GM18499 (cell line): ENCODE measurements at regions not wholly inside any gene's neighbourhood (a gene's known extent, or its start where the extent isn't known, plus 50 kb on each side); places are given as distances from the start of the nearest gene placed in this dataset.

Experiments used
- ATAC-seq: cut with Tn5 transposase; IDR thresholded peaks from one replicate; pipeline ENCODE4 v1.9.1; 2021; ENCODE audit warnings: moderate number of reproducible peaks; ENCODE audit not compliant: insufficient read depth, unreplicated experiment

GRCh38 chr12:85720308-85721033 is 115.7 kb downstream of the RASSF9 start:
- no peak for ATAC-seq

GRCh38 chr12:85725991-85726390 is 110.2 kb downstream of the RASSF9 start:
- ATAC-seq: no peak

- no peak for ATAC-seq
These were observed 102.9 kb downstream of the RASSF9 start for GRCh38 chr12:85733221-85733840.

- no peak for ATAC-seq
These were observed 102.2 kb downstream of the RASSF9 start for GRCh38 chr12:85733984-85734383.

DNA sequence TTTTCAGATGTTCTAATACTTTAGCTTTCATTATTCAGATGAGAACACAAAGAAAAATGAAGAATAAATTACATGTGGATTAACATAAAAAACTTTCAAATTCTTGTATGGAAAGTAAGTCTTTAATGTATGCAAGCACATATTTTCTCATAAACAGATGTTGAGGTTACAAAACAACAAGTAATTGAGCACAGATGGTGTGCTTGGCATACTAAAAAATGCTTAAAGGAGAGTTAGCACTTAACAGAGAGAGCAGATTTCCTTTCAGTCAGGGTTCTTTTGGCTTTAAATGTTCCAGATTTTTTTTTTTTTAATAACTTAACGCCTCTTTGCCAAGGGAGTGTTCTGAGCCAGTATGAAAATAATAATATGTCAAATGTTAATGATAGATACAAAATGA is 96.0 kb downstream of the RASSF9 start:
- ATAC-seq: no peak

DNA sequence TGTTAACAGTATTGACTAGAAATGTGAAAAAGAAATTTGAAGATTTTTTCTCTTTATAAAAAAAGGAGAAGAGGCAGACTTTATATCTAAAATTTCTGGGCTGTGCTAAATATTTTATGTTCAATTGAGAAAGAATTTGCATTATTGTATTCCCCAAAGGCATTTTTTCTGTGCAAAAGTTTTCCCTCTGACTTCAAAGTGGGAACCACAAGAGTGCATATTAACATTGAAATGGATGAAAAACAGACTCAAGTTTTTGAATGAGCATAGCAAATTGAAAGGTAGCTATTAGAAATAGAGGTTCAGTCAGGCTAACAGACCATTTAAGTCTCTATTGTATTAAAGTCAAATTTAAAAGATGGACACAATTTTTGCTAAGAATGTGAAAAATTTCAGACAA is 95.2 kb downstream of the RASSF9 start:
- ATAC-seq: no peak

- ATAC-seq: no peak
These were observed 88.2 kb downstream of the RASSF9 start for GRCh38 chr12:85747941-85748495.
